ENCODE measurements at regions not wholly inside any gene's neighbourhood (a gene's known extent, or its start where the extent isn't known, plus 50 kb on each side); places are given as distances from the start of the nearest gene placed in this dataset.

- 54% methylated on average over 6 of the region's 6 CpGs for WGBS
- no peak overlapping the region for H3K27ac ChIP-seq
- intact Hi-C loops (cut with DNase I), result no loop called here
Measured at GRCh38 chr10:44801383-44802327, 109.5 kb upstream of the TMEM72 start.

GRCh38 chr10:44803862-44804261 lies 107.3 kb upstream of the TMEM72 start:
- no peak for DNase-seq (ENCODE audit: low spot score)
- no peaks in the 10 kb centered on the region for H3K27me3 ChIP-seq (replicated peaks; ENCODE audit: insufficient read depth)
- no peaks in the 10 kb centered on the region for H3K4me1 ChIP-seq (replicated peaks)
- no peak overlapping the region for H3K27ac ChIP-seq
- H3K36me3 ChIP-seq, result no peaks in the 10 kb centered on the region
- no peak overlapping the region for H3K4me3 ChIP-seq
- intact Hi-C loops (cut with DNase I), result no loop called here
- H3K9me3 ChIP-seq, result no peaks in the 10 kb centered on the region
- no peak for TF ChIP-seq CTCF (IDR thresholded peaks at IDR 0.05)
- TF ChIP-seq POLR2A (IDR thresholded peaks at IDR 0.05), result no peak
- no peak for TF ChIP-seq POLR2AphosphoS5 (IDR thresholded peaks at IDR 0.05)
- whole genome bisulfite sequencing, result 63% methylated on average over 2 of the region's 2 CpGs

More at GRCh38 chr10:44801383-44802327, 109.5 kb upstream of the TMEM72 start:
- Histone ChIP-seq H3K27me3 (replicated peaks; ENCODE audit: insufficient read depth) (no peaks in the 10 kb centered on the region), H3K4me1 (replicated peaks) (no peaks in the 10 kb centered on the region), H3K4me3 (no peak overlapping the region), H3K36me3 (no peaks in the 10 kb centered on the region), H3K9me3 (no peaks in the 10 kb centered on the region)
- TF ChIP-seq CTCF (IDR thresholded peaks at IDR 0.05), result no peak
- peak; percentile 48 for TF ChIP-seq POLR2AphosphoS5 (IDR thresholded peaks at IDR 0.05)
- DNase-seq (ENCODE audit: low spot score), result peak; percentile 76

DNA sequence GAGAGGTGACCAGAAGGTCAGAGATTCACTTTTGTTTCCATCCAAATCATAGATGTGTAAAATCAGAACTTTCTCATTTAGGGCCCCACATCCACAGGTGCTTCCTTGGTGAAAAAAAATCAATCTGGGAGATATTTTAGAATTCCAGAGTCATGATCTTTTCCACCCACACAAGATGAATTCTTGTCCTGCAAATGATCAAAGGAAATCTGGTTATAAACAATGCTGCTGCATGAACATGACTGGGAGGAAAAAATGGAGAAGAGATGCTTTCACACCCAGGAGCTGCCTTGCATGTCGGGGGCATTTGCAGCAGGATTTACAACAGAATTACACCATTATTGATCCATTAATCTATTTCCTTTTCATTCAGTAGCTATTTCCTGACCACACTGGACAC lies 106.5 kb upstream of the TMEM72 start:
- intact Hi-C loops (cut with DNase I), result no loop called here
- no peak for TF ChIP-seq POLR2AphosphoS5 (IDR thresholded peaks at IDR 0.05)
- no peak for TF ChIP-seq CTCF (IDR thresholded peaks at IDR 0.05)
- no peak for TF ChIP-seq POLR2A (IDR thresholded peaks at IDR 0.05)
- WGBS, result 74% methylated on average over 1 of the region's 1 CpG

GRCh38 chr10:44805466-44806210 lies 105.5 kb upstream of the TMEM72 start:
- no peak overlapping the region for H3K4me3 ChIP-seq
- no peaks in the 10 kb centered on the region for H3K27me3 ChIP-seq (replicated peaks; ENCODE audit: insufficient read depth)
- no peak for TF ChIP-seq POLR2A (IDR thresholded peaks at IDR 0.05)
- no peaks in the 10 kb centered on the region for H3K4me1 ChIP-seq (replicated peaks)
- no peaks in the 10 kb centered on the region for H3K36me3 ChIP-seq
- H3K27ac ChIP-seq, result no peak overlapping the region
- intact Hi-C loops (cut with DNase I), result no loop called here
- no peaks in the 10 kb centered on the region for H3K9me3 ChIP-seq
- DNase-seq (ENCODE audit: low spot score), result no peak
- 71% methylated on average over 6 of the region's 6 CpGs for WGBS

More for the DNA sequence above, 106.5 kb upstream of the TMEM72 start:
- no peaks in the 10 kb centered on the region for H3K4me1 ChIP-seq (replicated peaks)
- no peaks in the 10 kb centered on the region for H3K27me3 ChIP-seq (replicated peaks; ENCODE audit: insufficient read depth)
- H3K9me3 ChIP-seq, result no peaks in the 10 kb centered on the region
- no peak for DNase-seq (ENCODE audit: low spot score)
- H3K27ac ChIP-seq, result no peak overlapping the region
- no peak overlapping the region for H3K4me3 ChIP-seq
- no peaks in the 10 kb centered on the region for H3K36me3 ChIP-seq

GRCh38 chr10:44806950-44807349 lies 104.2 kb upstream of the TMEM72 start:
- TF ChIP-seq POLR2A (IDR thresholded peaks at IDR 0.05) (no peak), CTCF (IDR thresholded peaks at IDR 0.05) (no peak), POLR2AphosphoS5 (IDR thresholded peaks at IDR 0.05) (no peak)
- Histone ChIP-seq H3K9me3 (no peaks in the 10 kb centered on the region), H3K27ac (no peak overlapping the region), H3K27me3 (replicated peaks; ENCODE audit: insufficient read depth) (no peaks in the 10 kb centered on the region), H3K4me1 (replicated peaks) (no peaks in the 10 kb centered on the region), H3K4me3 (no peak overlapping the region), H3K36me3 (no peaks in the 10 kb centered on the region)
- intact Hi-C loops (cut with DNase I), result no loop called here
- no peak for DNase-seq (ENCODE audit: low spot score)
- 36% methylated on average over 3 of the region's 3 CpGs for WGBS

All from prostate gland (tissue), 2 donors.